ENCODE measurements at regions not wholly inside any gene's neighbourhood (a gene's known extent, or its start where the extent isn't known, plus 50 kb on each side); places are given as distances from the start of the nearest gene placed in this dataset.

DNA sequence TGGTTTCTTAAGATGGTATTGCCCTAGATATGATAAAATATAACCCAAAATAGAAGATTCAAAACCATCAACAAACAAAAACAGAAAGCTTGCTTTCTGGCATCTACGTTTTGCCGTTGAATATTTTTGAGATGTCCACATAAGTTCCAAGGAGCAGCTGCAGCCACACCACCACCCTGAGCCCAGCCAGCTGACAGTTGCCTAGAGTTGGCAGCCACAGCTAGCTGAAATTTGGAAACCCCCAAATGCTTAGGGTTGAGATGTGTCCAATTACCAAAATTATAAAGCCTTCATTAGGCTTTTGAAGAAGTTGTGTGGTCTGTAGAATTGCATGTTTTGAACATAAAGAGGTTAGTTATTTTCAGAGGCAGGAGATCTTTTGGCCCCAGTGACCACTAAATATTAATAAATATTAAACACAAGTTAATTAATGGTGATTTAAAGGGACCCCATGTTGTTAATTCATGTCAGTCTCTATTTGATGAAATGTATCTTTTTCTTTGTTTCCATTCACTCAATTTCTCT is 118.1 kb upstream of the DTNA start:
- Histone ChIP-seq H3K27ac (ENCODE audit: low read depth in 2 of 2, low read length in 2 of 2) (no peak overlapping the region), H3K9ac (ENCODE audit: low read length in 3 of 3) (no peak overlapping the region), H3K27me3 (ENCODE audit: control insufficient read depth, insufficient read depth, low read length) (no peaks in the 10 kb centered on the region), H3K9me3 (ENCODE audit: control insufficient read depth in 2 of 3, insufficient read depth in 1 of 3, low read length in 3 of 3) (no peaks in the 10 kb centered on the region), H3K4me1 (ENCODE audit: control insufficient read depth in 2 of 3, insufficient read depth in 2 of 3, low read depth in 1 of 3, low read length in 3 of 3) (no peaks in the 10 kb centered on the region), H3K36me3 (ENCODE audit: control insufficient read depth in 2 of 3, insufficient read depth in 3 of 3, low read length in 3 of 3) (no peaks in the 10 kb centered on the region), H3K4me3 (ENCODE audit: low read length in 3 of 3) (no peak overlapping the region)
- intact Hi-C loops (cut with DNase I): no loop called here
- peak in 1 of 5 donors; percentile 37 for DNase-seq
- TF ChIP-seq, protein P1, sequence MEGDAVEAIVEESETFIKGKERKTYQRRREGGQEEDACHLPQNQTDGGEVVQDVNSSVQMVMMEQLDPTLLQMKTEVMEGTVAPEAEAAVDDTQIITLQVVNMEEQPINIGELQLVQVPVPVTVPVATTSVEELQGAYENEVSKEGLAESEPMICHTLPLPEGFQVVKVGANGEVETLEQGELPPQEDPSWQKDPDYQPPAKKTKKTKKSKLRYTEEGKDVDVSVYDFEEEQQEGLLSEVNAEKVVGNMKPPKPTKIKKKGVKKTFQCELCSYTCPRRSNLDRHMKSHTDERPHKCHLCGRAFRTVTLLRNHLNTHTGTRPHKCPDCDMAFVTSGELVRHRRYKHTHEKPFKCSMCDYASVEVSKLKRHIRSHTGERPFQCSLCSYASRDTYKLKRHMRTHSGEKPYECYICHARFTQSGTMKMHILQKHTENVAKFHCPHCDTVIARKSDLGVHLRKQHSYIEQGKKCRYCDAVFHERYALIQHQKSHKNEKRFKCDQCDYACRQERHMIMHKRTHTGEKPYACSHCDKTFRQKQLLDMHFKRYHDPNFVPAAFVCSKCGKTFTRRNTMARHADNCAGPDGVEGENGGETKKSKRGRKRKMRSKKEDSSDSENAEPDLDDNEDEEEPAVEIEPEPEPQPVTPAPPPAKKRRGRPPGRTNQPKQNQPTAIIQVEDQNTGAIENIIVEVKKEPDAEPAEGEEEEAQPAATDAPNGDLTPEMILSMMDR (IDR thresholded peaks at IDR 0.05; ENCODE audit: borderline replicate concordance, extremely low read depth, insufficient read depth): no peak
- no peak for FAIRE-seq

DNA sequence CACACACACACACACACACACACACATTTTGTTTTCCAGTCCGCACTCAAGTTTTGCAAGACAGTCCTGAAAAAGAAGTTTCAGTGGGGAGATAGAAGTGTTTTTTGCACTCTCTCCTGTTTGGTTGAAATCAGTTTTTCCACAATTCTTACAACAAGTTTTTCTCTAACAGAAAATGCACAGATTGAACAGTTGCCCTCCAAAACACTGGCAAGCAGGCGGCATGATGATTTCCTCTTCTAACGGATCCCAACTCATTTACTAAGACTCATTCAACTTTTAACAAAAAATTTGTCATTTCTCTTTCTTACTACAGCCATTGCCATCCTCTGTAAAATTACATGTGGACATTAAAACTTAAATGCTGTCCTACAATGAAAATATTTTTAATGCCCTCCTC is 117.6 kb upstream of the DTNA start:
- DNase-seq (no peak), FAIRE-seq (no peak)
- H3K4me1 ChIP-seq (ENCODE audit: control insufficient read depth in 2 of 3, insufficient read depth in 2 of 3, low read depth in 1 of 3, low read length in 3 of 3): no peaks in the 10 kb centered on the region
- H3K27ac ChIP-seq (ENCODE audit: low read depth in 2 of 2, low read length in 2 of 2): no peak overlapping the region
- H3K36me3 ChIP-seq (ENCODE audit: control insufficient read depth in 2 of 3, insufficient read depth in 3 of 3, low read length in 3 of 3): no peaks in the 10 kb centered on the region
- no peak overlapping the region for H3K9ac ChIP-seq (ENCODE audit: low read length in 3 of 3)
- H3K27me3 ChIP-seq (ENCODE audit: control insufficient read depth, insufficient read depth, low read length): no peaks in the 10 kb centered on the region
- intact Hi-C loops (cut with DNase I): no loop called here
- no peaks in the 10 kb centered on the region for H3K9me3 ChIP-seq (ENCODE audit: control insufficient read depth in 2 of 3, insufficient read depth in 1 of 3, low read length in 3 of 3)
- H3K4me3 ChIP-seq (ENCODE audit: low read length in 3 of 3): no peak overlapping the region
- TF ChIP-seq, protein P1 (IDR thresholded peaks at IDR 0.05; ENCODE audit: borderline replicate concordance, extremely low read depth, insufficient read depth): no peak

DNA sequence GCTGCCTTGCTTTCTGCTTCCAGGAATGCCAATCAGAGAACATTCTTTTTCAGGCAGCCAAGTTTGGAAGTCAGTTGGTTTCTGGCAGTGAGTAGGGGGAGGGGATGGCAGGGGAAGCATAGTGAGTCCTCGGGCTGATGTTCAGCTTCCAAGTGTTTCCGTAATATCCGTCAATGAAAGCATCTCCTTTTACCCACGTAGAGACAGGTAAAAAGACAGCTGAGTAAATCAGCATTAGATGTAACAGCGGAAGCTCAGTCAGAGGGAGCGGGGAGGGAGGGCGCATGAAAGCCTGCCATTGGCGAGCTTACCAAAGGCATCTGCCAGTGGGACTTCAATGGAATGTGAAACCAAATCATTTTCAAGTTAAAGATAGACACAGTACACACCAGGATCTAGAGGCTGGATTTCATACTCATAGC is 117.1 kb upstream of the DTNA start:
- peak overlapping the region in 1 of 2 donors; percentile 61 for H3K27ac ChIP-seq (ENCODE audit: low read depth in 2 of 2, low read length in 2 of 2)
- intact Hi-C loops (cut with DNase I): no loop called here
- H3K4me1 ChIP-seq (ENCODE audit: control insufficient read depth in 2 of 3, insufficient read depth in 2 of 3, low read depth in 1 of 3, low read length in 3 of 3): no peaks in the 10 kb centered on the region
- DNase-seq: peak; percentile 35 to 77 (median 68)
- H3K4me3 ChIP-seq (ENCODE audit: low read length in 3 of 3): peak overlapping the region; percentile 18 to 77 (median 65)
- no peak for FAIRE-seq
- H3K9ac ChIP-seq (ENCODE audit: low read length in 3 of 3): peak overlapping the region in 2 of 3 donors; percentile 0 to 77
- H3K36me3 ChIP-seq (ENCODE audit: control insufficient read depth in 2 of 3, insufficient read depth in 3 of 3, low read length in 3 of 3): no peaks in the 10 kb centered on the region
- no peaks in the 10 kb centered on the region for H3K9me3 ChIP-seq (ENCODE audit: control insufficient read depth in 2 of 3, insufficient read depth in 1 of 3, low read length in 3 of 3)
- TF ChIP-seq, protein P1 (IDR thresholded peaks at IDR 0.05; ENCODE audit: borderline replicate concordance, extremely low read depth, insufficient read depth): no peak
- no peaks in the 10 kb centered on the region for H3K27me3 ChIP-seq (ENCODE audit: control insufficient read depth, insufficient read depth, low read length)

DNA sequence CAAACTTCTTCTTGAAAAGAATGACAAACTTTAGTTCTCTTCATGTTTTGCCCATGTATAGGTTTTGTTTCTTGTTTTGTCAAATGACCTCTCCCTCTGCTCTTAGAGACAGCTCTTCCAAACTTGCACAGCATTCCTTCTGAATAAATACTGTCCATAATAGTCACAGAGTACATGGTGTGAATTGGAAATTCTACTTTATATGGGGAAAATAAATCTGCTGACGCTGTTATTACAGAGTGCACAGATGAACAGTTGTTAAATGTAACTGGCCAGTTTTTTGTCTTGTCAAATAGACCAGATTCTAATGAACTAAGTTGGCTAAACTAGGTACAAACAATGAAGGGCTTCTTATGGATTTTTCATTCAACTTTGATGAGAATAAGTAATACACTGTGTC is 115.8 kb upstream of the DTNA start:
- Histone ChIP-seq H3K9me3 (ENCODE audit: control insufficient read depth in 2 of 3, insufficient read depth in 1 of 3, low read length in 3 of 3) (no peaks in the 10 kb centered on the region), H3K9ac (ENCODE audit: low read length in 3 of 3) (no peak overlapping the region), H3K27ac (ENCODE audit: low read depth in 2 of 2, low read length in 2 of 2) (no peak overlapping the region), H3K4me3 (ENCODE audit: low read length in 3 of 3) (no peak overlapping the region), H3K36me3 (ENCODE audit: control insufficient read depth in 2 of 3, insufficient read depth in 3 of 3, low read length in 3 of 3) (no peaks in the 10 kb centered on the region), H3K4me1 (ENCODE audit: control insufficient read depth in 2 of 3, insufficient read depth in 2 of 3, low read depth in 1 of 3, low read length in 3 of 3) (no peaks in the 10 kb centered on the region), H3K27me3 (ENCODE audit: control insufficient read depth, insufficient read depth, low read length) (no peaks in the 10 kb centered on the region)
- no peak for FAIRE-seq
- TF ChIP-seq, protein P1 (IDR thresholded peaks at IDR 0.05; ENCODE audit: borderline replicate concordance, extremely low read depth, insufficient read depth): no peak
- intact Hi-C loops (cut with DNase I): no loop called here
- DNase-seq: no peak

Data from kidney (tissue), 13 donors.